ENCODE measurements at regions not wholly inside any gene's neighbourhood (a gene's known extent, or its start where the extent isn't known, plus 50 kb on each side); places are given as distances from the start of the nearest gene placed in this dataset.
"Not testable (repeated sequence)": the region's sequence is repeated elsewhere in the genome, so short reads cannot be mapped to it uniquely, and the experiment has no call there.

GRCh38 chr16:87149051-87149450, 168.1 kb downstream of the C16orf95 start:
- DNase-seq (no peak), ATAC-seq (no peak)
- Histone ChIP-seq H3K4me1 (no peaks in the 10 kb centered on the region), H3K4me3 (no peak overlapping the region), H3K9me3 (peaks cover 3% of the 10 kb centered on the region), H3K36me3 (ENCODE audit: insufficient read depth in 1 of 2, low read depth in 1 of 2) (no peaks in the 10 kb centered on the region), H3K27me3 (ENCODE audit: insufficient read depth in 3 of 3, low read length in 2 of 3) (peaks cover 0 to 2% (median 0%) of the 10 kb centered on the region in 3 donors), H3K27ac (no peak overlapping the region)
- 96 to 100% (median 100%) methylated on average over 1 of the region's 1 CpG for WGBS, 3 donors
- intact Hi-C loops (cut with DNase I), result no loop called here
- TF ChIP-seq CTCF (IDR thresholded peaks at IDR 0.05), result no peak

GRCh38 chr16:87150262-87150661, 166.9 kb downstream of the C16orf95 start:
- H3K27me3 ChIP-seq (ENCODE audit: insufficient read depth in 3 of 3, low read length in 2 of 3), result peaks cover 0 to 2% (median 0%) of the 10 kb centered on the region in 3 donors
- intact Hi-C loops (cut with DNase I), result no loop called here
- no peaks in the 10 kb centered on the region for H3K36me3 ChIP-seq (ENCODE audit: insufficient read depth in 1 of 2, low read depth in 1 of 2)
- WGBS, 3 donors, result 34 to 41% (median 35%) methylated on average over 13 of the region's 13 CpGs
- no peak for ATAC-seq
- H3K9me3 ChIP-seq, result peaks cover 3% of the 10 kb centered on the region
- no peak overlapping the region for H3K27ac ChIP-seq
- TF ChIP-seq CTCF (IDR thresholded peaks at IDR 0.05), result no peak
- no peak for DNase-seq
- no peaks in the 10 kb centered on the region for H3K4me1 ChIP-seq
- H3K4me3 ChIP-seq, result no peak overlapping the region

GRCh38 chr16:87150681-87151280, 166.4 kb downstream of the C16orf95 start:
- WGBS, 3 donors, result 61 to 63% (median 62%) methylated on average over 4 of the region's 4 CpGs
- intact Hi-C loops (cut with DNase I), result no loop called here
- no peak for ATAC-seq
- Histone ChIP-seq H3K9me3 (peaks cover 3% of the 10 kb centered on the region), H3K36me3 (ENCODE audit: insufficient read depth in 1 of 2, low read depth in 1 of 2) (no peaks in the 10 kb centered on the region), H3K4me1 (no peaks in the 10 kb centered on the region), H3K27me3 (ENCODE audit: insufficient read depth in 3 of 3, low read length in 2 of 3) (peaks cover 0 to 2% (median 0%) of the 10 kb centered on the region in 3 donors), H3K4me3 (no peak overlapping the region), H3K27ac (no peak overlapping the region)
- TF ChIP-seq CTCF (IDR thresholded peaks at IDR 0.05), result no peak
- no peak for DNase-seq

GRCh38 chr16:87152221-87152755, 164.9 kb downstream of the C16orf95 start:
- WGBS, 3 donors, result 87 to 89% (median 89%) methylated on average over 19 of the region's 19 CpGs
- no peak overlapping the region for H3K4me3 ChIP-seq
- no peak for ATAC-seq
- no peaks in the 10 kb centered on the region for H3K36me3 ChIP-seq (ENCODE audit: insufficient read depth in 1 of 2, low read depth in 1 of 2)
- peaks cover 3% of the 10 kb centered on the region for H3K9me3 ChIP-seq
- no peak for TF ChIP-seq CTCF (IDR thresholded peaks at IDR 0.05)
- peaks cover 0 to 2% (median 0%) of the 10 kb centered on the region in 3 donors for H3K27me3 ChIP-seq (ENCODE audit: insufficient read depth in 3 of 3, low read length in 2 of 3)
- no peak for DNase-seq
- intact Hi-C loops (cut with DNase I), result no loop called here
- no peaks in the 10 kb centered on the region for H3K4me1 ChIP-seq
- no peak overlapping the region for H3K27ac ChIP-seq

- Histone ChIP-seq H3K4me1 (no peaks in the 10 kb centered on the region), H3K27me3 (ENCODE audit: insufficient read depth in 3 of 3, low read length in 2 of 3) (peaks cover 0 to 2% (median 0%) of the 10 kb centered on the region in 3 donors), H3K27ac (no peak overlapping the region), H3K36me3 (ENCODE audit: insufficient read depth in 1 of 2, low read depth in 1 of 2) (no peaks in the 10 kb centered on the region), H3K4me3 (no peak overlapping the region), H3K9me3 (peaks cover 3% of the 10 kb centered on the region)
- 82 to 88% (median 87%) methylated on average over 8 of the region's 8 CpGs for WGBS, 3 donors
- no peak for TF ChIP-seq CTCF (IDR thresholded peaks at IDR 0.05)
- DNase-seq (no peak), ATAC-seq (no peak)
- intact Hi-C loops (cut with DNase I), result no loop called here
Observed at GRCh38 chr16:87153326-87153725, 163.9 kb downstream of the C16orf95 start.

- H3K27me3 ChIP-seq (ENCODE audit: insufficient read depth in 3 of 3, low read length in 2 of 3); H3K4me1 ChIP-seq; intact Hi-C loops (cut with DNase I); DNase-seq; H3K4me3 ChIP-seq; ATAC-seq; H3K27ac ChIP-seq; H3K36me3 ChIP-seq (ENCODE audit: insufficient read depth in 1 of 2, low read depth in 1 of 2); H3K9me3 ChIP-seq: not testable (repeated sequence)
- WGBS, 3 donors, result 83 to 93% (median 90%) methylated on average over 4 of the region's 4 CpGs
Observed at GRCh38 chr16:87155315-87155714, 161.9 kb downstream of the C16orf95 start.

Measured in psoas muscle (tissue), 7 donors.